AG04449 (cell line): ENCODE measurements at regions not wholly inside any gene's neighbourhood (a gene's known extent, or its start where the extent isn't known, plus 50 kb on each side); places are given as distances from the start of the nearest gene placed in this dataset.
"Not testable (repeated sequence)": the region's sequence is repeated elsewhere in the genome, so short reads cannot be mapped to it uniquely, and the experiment has no call there.

ENCODE experiments used
- CTCF ChIA-PET: fragments of 350-600 bp; formaldehyde crosslinking; extraction: SDS; loops from one replicate; lab custom pipeline; 2021; ENCODE audit warnings: antibody characterized with exemption; lab: Yijun Ruan, JAX
- POLR2A ChIA-PET: fragments of 400-600, 350-600 bp; formaldehyde crosslinking; extraction: SDS; loops from one replicate; lab custom pipeline; 2020; ENCODE audit warnings: antibody characterized with exemption, inconsistent platforms; lab: Yijun Ruan, JAX
- DNase-seq: peaks from one replicate; pipeline ENCODE4 v3.0.0-alpha.2; 2010; ENCODE audit warnings: low read depth, low spot score
- H3K4me3 ChIP-seq: 2 replicates; pipeline ENCODE4 v1.5.1; 2011; ENCODE audit warnings: low read depth, mild to moderate bottlenecking, control low read depth, low read length
- TF ChIP-seq, protein P1 (sequence below): IDR thresholded peaks from one replicate; pipeline ENCODE4 v1.5.1; 2011; ENCODE audit warnings: mild to moderate bottlenecking, moderate library complexity, low read length, control low read depth, inconsistent platforms; ENCODE audit not compliant: insufficient read depth; ENCODE audit errors: missing control alignments

GRCh38 chr6:1222728-1223595, 88.9 kb upstream of the FOXQ1 start:
- ChIA-PET CTCF (no interaction called here), POLR2A (no interaction called here)
- DNase-seq = no peak
- H3K4me3 ChIP-seq = no peak overlapping the region
- TF ChIP-seq, protein P1, sequence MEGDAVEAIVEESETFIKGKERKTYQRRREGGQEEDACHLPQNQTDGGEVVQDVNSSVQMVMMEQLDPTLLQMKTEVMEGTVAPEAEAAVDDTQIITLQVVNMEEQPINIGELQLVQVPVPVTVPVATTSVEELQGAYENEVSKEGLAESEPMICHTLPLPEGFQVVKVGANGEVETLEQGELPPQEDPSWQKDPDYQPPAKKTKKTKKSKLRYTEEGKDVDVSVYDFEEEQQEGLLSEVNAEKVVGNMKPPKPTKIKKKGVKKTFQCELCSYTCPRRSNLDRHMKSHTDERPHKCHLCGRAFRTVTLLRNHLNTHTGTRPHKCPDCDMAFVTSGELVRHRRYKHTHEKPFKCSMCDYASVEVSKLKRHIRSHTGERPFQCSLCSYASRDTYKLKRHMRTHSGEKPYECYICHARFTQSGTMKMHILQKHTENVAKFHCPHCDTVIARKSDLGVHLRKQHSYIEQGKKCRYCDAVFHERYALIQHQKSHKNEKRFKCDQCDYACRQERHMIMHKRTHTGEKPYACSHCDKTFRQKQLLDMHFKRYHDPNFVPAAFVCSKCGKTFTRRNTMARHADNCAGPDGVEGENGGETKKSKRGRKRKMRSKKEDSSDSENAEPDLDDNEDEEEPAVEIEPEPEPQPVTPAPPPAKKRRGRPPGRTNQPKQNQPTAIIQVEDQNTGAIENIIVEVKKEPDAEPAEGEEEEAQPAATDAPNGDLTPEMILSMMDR = no peak

GRCh38 chr6:1217396-1217795, 94.5 kb upstream of the FOXQ1 start:
- ChIA-PET POLR2A (no interaction called here), CTCF (no interaction called here)
- no peak for DNase-seq
- no peak overlapping the region for H3K4me3 ChIP-seq
- TF ChIP-seq, protein P1 = no peak

GRCh38 chr6:1216488-1216974, 95.4 kb upstream of the FOXQ1 start:
- no peak overlapping the region for H3K4me3 ChIP-seq
- ChIA-PET CTCF (no interaction called here), POLR2A (interaction anchor here (0.5 kb wide), 1 partner anchor 60 kb away, joined by 3 read pairs; no protein-coding TSS in a partner anchor)
- no peak for DNase-seq
- TF ChIP-seq, protein P1 = no peak

GRCh38 chr6:1215884-1216487, 95.9 kb upstream of the FOXQ1 start:
- CTCF ChIA-PET = no interaction called here
- no peak for DNase-seq
- no peak overlapping the region for H3K4me3 ChIP-seq
- POLR2A ChIA-PET = no interaction called here
- TF ChIP-seq, protein P1 = no peak

- CTCF ChIA-PET = no interaction called here
- DNase-seq = no peak
- no peak overlapping the region for H3K4me3 ChIP-seq
- TF ChIP-seq, protein P1 = no peak
- POLR2A ChIA-PET = no interaction called here
Measured at GRCh38 chr6:1215023-1215422, 96.9 kb upstream of the FOXQ1 start.

DNA sequence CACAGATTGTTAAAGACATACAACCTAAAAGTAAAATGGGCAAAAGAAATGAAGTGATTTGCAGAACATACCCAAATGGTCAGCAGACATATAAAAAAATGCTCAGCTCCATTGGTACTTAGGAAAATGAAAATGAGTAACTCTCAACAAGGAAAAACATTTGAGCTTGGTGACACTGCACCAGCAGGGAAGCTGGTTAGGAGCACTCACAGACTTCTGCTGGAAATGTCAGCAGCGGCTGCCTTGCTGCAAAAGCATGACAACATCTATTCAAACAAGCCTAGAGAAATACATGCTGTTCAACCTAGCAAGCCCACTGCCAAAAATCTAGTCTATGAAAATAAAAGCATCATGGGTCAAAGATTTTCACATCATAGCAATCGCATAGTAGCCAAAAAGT, 99.0 kb upstream of the FOXQ1 start:
- DNase-seq = no peak
- TF ChIP-seq, protein P1 = no peak
- ChIA-PET CTCF (no interaction called here), POLR2A (no interaction called here)
- no peak overlapping the region for H3K4me3 ChIP-seq

- DNase-seq, H3K4me3 ChIP-seq, POLR2A ChIA-PET, CTCF ChIA-PET: not testable (repeated sequence)
Measured at GRCh38 chr6:1212138-1212537, 99.8 kb upstream of the FOXQ1 start.

DNA sequence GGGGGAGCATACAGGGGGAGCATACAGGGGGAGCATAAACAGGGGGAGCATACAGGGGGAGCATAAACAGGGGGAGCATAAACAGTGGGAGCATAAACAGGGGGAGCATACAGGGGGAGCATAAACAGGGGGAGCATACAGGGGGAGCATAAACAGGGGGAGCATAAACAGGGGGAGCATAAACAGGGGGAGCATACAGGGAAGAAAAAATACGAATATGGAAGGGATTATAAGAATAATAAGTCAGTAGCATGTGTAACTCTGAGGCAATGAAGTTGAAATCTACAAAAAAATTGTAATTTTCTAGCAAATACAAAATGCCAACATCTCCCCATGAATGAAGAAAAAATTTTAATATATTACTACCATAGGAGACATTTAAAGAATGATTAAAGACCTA, 101.3 kb upstream of the FOXQ1 start:
- DNase-seq, CTCF ChIA-PET, POLR2A ChIA-PET, H3K4me3 ChIP-seq: not testable (repeated sequence)
